ENCODE measurements at regions not wholly inside any gene's neighbourhood (a gene's known extent, or its start where the extent isn't known, plus 50 kb on each side); places are given as distances from the start of the nearest gene placed in this dataset.
"Not testable (repeated sequence)": the region's sequence is repeated elsewhere in the genome, so short reads cannot be mapped to it uniquely, and the experiment has no call there.

DNA sequence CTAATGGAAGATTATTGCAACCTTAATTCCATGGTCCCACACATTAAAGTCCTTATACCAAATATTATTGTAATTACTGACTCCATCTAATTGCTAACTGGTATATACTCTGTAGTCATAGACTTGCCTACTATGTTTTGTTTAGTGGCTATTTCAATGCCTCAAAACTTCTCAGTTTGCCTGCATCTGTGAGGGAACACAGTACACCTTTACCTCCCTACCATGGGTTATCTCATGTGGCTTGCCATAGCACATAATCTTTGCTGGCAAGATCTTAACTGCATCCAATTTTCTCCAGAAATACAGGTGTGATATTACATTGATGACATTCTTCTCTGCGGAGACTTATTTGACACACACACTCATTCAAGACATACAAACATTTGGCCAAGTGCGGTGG is 107.1 kb upstream of the ZNF184 start:
- in situ Hi-C loops (cut with HindIII; ENCODE audit: low sequenced_read_pairs): no loop called here
- no peak for DNase-seq (ENCODE audit: low spot score)

DNA sequence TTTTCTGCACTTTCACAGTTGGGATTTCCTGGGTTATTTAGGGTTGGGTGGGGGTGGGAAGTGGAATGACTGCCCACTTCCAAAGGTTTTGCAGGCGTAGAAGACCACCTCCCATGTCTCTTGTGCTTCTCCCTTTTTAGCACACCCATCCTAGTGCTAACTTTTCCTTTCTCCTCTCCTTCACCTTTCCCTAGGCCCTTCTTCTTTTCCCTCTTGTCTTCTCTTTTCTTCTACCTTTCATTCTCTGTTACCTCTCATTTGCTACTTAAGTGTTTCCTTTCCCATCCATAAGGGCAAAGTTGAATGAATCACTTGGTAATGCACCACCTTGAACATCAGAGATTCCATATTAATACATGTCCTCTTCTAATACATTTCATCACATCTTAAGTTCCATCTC is 105.0 kb upstream of the ZNF184 start:
- DNase-seq (ENCODE audit: low spot score): no peak
- in situ Hi-C loops (cut with HindIII; ENCODE audit: low sequenced_read_pairs): no loop called here

DNA sequence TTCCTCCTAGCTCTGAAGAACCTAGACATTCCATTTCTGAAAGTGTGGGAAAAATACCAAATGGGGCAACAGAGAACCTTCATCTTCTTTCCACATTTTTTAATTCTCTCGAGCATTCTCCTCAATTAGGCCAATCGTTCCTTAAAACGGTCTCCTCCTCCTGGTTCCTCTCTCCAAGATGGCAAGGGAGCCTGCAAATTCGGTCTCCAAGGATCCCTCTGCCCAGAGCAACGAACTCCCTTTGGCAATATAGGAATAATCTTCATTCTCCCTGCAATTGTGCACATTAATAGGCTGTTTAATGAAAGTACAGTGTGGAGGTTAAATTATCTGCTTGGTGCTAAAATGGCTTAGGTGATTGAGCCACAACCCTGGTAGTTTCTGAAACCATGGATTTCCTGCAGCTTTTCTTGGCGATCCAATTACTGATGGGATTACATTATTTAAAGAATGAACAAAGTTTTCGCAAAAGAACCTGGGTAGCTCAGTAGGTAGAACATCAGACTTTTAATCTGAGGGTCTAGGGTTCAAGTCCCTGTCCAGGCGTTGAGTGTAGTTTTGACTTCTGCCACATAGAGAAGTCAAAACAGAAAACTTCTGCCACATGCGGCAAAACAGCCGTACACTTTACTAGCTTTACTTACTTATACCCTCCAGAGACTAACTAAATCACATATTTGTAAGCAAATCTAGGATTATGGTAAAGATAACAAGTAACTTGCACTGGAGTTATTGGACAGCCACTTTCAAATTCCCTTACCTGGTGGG is 102.9 kb upstream of the ZNF184 start:
- peak; percentile 4 for DNase-seq (ENCODE audit: low spot score)
- in situ Hi-C loops (cut with HindIII; ENCODE audit: low sequenced_read_pairs): no loop called here

DNA sequence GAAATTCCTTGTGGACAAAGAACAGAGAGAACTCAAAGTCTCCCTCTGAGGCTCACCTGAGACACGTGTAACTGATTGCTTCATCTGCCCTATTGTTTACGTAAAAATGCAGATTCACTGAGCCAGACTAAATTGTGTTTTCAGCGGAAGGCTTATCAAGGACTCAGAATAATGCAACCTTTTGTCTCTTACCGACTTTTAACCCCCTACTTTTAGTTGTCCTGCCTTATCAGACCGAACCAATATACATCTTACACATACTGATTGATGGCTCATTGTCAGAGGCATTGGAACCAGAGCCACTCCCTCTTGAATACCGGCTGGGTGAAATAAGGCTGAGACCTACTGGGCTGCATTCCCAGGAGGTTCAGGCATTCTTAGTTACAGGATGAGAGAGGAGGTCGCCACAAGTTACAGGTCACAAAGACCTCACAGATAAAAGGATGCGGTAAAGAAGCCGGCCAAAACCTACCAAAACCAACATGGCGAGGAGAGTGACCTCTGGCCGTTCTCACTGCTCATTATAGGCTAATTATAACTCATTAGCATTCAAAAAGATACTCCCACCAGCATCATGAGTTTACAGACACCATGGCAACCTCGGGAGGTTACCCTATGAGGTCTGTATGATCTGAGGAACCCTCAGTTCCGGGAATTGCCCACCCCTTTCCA is 95.5 kb upstream of the ZNF184 start:
- in situ Hi-C loops (cut with HindIII; ENCODE audit: low sequenced_read_pairs): no loop called here
- DNase-seq (ENCODE audit: low spot score): no peak

DNA sequence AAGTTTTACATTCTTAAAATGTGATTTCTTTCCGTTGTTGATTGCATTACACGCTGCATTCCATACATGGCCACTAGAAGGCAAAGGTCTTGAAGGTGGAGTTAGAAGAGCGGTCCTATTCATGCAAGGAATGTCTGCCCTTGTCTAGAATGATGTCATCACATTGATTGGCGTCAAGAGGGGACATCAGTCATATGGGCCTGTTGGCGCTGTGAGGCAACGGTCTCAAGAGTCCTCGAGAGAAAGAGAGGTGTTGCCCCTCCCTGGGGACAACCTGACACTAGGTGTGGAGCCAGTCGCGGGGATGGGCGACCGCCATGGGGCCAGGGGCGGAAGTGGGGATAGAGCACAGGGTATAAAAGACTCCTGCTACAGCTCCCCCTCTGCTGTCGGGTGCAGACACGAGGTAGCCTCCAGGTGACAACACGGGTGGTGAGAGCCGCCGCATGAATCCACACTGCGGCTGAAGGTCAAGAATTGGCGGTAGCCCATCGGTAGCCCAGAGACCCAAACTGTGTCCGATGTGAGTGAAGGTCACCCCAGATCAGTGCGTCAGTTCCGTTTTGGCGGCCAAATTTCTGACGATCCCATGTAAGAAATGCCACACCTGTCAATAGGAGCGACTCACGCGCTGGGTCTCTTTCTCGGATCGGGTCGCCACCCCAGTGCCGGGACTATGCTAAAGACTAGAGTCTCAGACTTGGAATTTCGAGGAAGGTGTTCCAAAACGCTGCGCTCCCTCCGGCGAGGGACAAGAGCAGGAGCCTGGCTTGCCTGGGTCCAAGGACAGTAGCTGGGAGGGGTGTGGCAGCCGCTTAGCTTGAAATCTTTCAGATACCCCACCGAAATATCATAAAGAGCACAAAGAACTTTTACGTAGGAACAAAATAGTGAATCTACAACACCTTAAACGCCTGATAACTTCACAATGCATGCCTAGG is 93.2 kb upstream of the ZNF184 start:
- DNase-seq (ENCODE audit: low spot score): no peak
- in situ Hi-C loops (cut with HindIII; ENCODE audit: low sequenced_read_pairs): no loop called here

DNA sequence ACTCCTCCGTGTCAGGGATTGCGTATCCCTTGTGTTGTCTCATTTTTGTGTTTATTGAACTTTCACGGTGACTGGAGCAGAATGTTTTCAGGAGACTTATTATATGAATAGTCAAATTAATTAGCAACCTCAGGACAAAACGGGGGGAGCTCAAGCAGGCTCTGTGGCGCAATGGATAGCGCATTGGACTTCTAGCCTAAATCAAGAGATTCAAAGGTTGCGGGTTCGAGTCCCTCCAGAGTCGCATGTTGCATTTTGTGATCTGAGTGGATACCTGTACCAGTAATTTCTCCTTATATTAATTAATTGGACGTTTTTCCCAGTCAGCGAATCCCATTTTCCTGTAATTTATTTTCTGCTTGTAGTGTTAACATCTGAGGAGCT is 89.1 kb upstream of the ZNF184 start:
- DNase-seq (ENCODE audit: low spot score): no peak
- in situ Hi-C loops (cut with HindIII; ENCODE audit: low sequenced_read_pairs): no loop called here

DNA sequence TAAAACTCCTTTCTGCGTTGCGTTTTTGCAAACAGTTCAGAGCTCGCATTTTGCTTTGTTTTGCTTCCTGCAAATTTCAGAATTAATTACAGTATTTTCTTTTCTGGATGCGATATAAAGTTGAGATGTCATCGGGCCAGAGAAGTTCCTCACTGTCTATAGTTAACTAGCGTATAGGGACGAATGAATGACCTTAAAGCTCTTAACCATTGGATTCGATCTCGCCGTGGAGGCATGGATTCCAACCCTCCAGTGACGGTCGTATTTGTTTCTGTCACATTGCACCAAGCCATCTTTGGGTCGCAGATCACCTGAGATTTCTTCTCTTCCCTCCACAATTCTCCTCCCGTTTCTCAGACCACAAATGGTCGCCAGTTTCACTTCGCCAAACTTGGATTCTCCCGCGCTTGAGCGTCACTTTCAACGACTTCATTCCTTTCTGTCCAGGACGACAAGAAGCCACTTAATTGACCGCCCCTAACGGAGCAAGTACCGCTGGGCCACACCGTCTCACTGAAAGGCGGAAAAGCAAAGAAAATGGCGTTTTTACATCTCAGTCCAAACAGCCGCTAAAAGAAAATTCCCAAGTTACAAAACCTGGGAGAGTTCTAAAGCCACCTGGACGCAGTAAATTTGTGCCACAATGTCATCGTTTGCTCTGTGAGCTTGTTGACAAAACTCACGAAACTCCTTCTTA is 85.3 kb upstream of the ZNF184 start:
- in situ Hi-C loops (cut with HindIII; ENCODE audit: low sequenced_read_pairs): no loop called here
- DNase-seq (ENCODE audit: low spot score): no peak

DNA sequence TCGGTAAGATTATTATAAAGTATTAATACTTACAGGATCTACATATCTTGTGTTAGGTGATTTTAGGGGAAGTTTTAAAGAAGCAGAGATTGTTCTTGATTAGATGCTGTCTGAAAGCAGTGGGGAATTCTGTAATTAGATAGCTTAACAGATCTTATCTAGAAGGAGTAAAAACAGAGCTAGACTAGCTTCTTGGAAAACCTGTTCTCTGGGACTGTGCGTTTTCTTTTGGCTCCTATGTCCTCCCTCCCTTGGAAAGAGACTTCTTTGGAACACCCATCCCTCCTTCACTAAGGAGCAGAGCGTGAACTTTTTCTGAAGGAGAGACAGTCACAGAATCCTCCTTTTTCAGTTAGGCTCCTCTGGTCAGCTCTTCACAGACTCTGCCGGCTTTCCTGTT is 83.5 kb upstream of the ZNF184 start:
- no peak for DNase-seq (ENCODE audit: low spot score)
- in situ Hi-C loops (cut with HindIII; ENCODE audit: low sequenced_read_pairs): no loop called here

DNA sequence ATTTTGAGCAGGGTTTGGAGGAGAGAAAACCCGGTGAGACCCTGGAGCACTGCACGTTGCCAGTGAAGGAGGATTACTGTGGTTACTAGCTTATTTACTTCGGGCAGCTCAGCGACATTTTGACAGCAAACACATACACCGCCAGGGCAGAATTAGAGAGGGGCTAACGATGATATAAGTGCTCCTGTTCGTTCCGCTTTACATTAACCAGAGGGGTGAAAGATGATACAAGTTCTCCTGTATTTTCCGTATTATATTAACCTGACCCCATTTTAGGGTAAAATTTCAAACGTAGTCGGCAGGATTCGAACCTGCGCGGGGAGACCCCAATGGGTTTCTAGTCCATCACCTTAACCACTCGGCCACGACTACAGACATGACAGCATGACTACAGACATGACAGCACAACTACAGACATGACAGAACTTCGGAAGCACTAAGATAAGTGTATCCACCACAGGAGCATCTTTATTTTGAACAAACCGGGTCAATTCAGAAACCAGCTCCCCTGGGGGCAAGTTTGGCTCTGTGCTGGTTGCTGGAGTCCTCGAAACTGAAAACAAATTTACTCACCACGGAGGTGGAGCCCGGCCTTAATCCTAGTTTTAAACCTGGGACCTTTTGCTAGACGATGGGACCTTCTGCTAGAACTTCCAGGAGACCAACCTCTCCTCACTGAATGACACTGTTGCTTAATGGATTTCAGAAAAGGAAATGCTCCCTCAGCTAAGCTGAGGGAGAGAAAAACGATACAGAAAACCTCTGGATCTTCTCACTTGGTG is 80.4 kb upstream of the ZNF184 start:
- peak; percentile 41 for DNase-seq (ENCODE audit: low spot score)
- in situ Hi-C loops (cut with HindIII; ENCODE audit: low sequenced_read_pairs): no loop called here

DNA sequence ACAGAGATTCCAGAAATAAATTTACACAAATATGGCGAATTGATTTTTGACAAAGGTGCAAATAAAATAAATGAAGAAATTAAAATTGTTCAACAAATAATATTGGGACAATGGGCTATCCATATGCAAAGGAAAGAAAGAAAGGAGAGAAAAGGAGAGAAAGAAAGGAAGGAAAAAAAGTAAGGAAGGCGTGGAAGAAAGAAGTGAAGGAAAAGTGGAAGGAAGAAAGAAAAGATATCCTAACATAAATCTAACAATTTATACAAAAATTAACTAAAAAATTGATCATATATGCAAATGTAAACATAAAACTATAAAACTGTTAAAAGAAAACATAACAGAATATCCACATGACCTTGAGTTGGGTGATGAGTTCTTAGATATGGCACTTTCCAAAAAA is 78.7 kb upstream of the ZNF184 start:
- no peak for DNase-seq (ENCODE audit: low spot score)
- in situ Hi-C loops (cut with HindIII; ENCODE audit: low sequenced_read_pairs): no loop called here

DNA sequence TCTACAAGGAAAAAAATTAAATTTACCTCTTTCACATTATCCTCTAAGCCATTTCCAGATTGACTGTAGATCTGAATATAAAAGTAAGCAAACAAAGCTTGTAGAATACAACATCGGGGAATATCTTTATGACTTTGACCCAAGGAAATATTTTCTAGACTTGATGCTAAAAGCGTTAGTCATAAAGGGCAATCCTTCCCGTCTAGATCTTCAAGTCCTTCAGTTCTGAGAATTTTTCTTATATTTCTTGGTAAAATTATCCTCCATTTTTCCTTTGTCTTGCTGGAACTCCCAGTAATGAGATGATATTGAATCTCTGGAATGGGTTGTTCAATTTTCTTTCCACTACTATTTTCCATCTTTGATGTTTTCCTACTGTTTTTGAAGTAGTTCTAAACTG is 77.8 kb upstream of the ZNF184 start:
- in situ Hi-C loops (cut with HindIII; ENCODE audit: low sequenced_read_pairs): no loop called here
- DNase-seq (ENCODE audit: low spot score): no peak

DNA sequence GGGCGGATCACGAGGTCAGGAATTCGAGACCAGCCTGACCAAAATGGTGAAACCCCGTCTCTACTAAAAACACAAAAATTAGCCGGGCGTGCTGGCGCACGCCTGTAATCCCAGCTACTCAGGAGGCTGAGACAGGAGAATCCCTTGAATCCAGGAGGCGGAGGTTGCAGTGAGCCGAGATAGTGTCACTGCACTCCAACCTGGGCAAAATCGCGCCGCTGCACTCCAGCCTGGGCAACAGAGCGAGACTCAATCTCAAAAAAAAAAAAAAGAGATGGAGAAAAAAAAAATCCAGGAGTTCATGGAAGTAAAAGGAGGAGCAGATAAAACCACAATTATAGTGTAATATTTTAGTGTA is 76.3 kb upstream of the ZNF184 start:
- in situ Hi-C loops (cut with HindIII; ENCODE audit: low sequenced_read_pairs); DNase-seq (ENCODE audit: low spot score): not testable (repeated sequence)

DNA sequence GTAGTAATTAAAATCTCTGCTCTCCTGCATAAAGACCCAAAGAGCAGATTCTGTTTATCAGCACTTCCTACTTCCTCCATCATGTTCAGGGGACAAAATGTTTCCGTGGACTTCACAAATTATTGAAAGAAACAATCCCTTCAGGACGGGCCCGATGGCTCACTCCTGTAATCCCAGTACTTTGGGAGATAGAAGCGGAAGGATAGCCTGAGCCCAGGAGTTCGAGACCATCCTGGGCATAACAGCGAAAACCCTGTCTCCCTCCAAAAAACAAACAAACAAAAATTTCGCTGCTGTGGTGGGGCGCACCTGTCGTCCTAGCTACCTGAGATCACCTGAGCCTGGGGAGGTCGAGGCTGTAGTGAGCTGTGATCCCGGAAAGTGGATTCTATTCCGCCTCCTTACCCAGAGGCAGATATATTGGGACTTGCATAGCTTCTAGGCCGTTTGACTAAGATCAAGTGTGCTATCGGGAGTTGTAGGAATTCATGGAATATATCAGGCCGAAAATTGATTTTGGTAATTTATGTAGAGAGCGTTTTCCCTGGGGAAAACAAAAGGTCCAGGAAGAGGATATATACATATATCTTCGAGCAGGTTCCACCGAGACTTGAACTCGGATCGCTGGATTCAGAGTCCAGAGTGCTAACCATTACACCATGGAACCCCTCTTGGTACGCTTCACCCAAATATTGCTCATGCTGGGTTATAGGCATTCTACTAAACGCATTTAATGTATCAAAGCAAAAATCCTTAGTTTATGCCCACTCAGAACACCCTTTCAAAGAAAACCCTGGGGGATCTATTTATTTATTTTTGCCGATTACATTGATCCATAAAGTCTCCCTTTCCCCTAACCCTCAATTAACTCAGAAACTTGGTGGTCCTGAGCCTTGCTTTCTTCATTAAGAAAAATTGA is 74.5 kb upstream of the ZNF184 start:
- peak; percentile 32 for DNase-seq (ENCODE audit: low spot score)
- in situ Hi-C loops (cut with HindIII; ENCODE audit: low sequenced_read_pairs): no loop called here

DNA sequence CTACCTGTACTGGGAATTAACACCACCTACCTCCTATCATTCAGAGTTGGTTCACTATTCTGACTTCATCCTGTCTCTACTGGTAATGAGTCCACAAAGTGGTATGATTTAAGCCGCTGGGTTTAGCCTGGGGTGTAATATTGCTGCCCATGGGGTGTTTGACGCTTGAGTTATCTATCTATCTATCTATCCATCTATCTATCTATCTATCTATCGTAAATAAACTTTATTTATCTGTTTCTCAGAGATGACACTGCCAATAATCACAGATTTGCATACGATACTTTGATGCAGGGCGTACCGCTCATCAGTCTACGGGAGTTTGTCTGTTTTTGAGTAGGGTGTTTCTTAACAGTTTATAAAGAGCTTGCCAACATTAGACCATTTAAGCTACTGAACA is 73.6 kb upstream of the ZNF184 start:
- in situ Hi-C loops (cut with HindIII; ENCODE audit: low sequenced_read_pairs): no loop called here

DNA sequence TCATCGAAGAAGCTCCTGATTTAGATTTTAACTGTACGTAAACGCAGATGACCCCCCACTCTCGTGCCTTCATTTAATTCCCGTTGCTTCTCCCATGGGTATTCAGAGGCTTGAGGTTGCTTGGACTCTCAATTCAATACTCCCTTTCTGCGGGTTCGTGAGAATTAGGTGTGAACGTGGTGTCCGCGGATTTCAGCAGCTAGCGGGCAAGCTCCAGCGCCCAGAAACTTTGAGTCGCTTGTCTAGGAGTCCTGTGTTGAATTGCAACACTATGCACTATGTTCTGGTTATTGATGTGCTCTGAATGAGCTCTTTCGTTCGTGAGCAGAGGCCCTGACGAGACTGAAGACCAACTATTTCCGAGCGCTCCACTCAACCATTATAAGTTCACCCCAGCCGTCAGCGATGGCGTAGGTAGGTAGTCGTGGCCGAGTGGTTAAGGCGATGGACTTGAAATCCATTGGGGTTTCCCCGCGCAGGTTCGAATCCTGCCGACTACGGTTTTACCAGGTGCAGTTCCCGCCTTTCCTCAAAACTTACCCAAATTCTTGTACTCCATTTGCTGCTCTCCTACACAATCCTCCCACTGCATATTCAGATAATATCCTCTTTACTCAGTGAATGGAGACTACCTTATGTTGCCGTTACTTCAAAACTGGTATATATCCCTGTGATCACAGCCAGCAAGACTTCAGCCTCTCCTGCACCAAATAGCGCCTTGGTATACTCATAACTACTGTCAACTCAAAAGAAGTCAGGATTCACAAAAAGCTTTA is 72.6 kb upstream of the ZNF184 start:
- in situ Hi-C loops (cut with HindIII; ENCODE audit: low sequenced_read_pairs): no loop called here
- peak; percentile 38 for DNase-seq (ENCODE audit: low spot score)

More for the DNA sequence above, 73.6 kb upstream of the ZNF184 start:
- DNase-seq (ENCODE audit: low spot score): no peak

DNA sequence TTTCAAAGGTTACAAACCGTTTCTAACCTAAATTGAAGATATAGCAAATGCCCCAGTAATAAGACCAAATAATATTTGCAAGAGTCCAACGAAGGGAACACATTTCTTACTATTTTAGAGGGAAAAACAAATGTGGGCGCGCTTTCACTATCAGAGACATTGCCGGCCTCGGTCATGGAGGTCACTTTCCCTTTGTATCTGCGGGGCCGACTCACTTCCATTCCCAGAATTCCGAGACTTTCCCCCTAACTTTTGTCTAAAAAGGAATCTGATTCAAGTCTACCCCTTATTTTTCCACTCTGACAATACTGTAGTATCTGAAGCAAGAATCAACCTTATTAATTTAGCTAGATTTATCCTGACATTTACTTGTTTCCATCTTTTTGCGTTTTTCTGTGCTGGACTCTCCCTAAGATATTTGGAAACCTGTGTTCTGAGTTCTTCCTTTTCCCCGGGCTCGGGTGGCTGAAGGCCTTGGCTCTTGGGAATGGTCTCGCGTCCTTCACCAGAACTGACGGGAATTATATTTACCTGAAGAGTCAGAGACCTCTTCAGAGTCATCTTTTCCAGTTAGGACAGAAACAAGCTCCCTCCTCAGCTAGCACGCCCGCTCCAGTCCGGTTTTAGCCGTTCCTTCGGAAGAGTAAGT is 71.8 kb upstream of the ZNF184 start:
- in situ Hi-C loops (cut with HindIII; ENCODE audit: low sequenced_read_pairs): no loop called here
- no peak for DNase-seq (ENCODE audit: low spot score)

DNA sequence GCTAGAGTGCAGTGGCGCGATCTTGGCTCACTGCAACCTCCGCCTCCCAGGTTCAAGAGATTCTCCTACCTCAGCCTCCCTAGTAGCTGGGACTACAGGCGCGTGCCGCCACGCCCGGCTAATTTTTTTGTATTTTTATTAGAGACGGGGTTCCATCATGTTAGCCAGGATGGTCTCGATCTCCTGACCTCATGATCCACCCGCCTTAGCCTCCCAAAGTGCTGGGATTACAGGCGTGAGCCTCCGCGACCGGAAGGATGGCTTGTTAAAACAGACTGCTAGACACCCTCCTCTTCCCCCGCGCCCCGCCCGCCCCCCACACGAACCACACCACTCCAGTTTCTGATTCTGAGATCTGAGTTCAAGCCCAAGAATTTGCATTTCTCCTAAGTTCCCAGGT is 71.2 kb upstream of the ZNF184 start:
- DNase-seq (ENCODE audit: low spot score); in situ Hi-C loops (cut with HindIII; ENCODE audit: low sequenced_read_pairs): not testable (repeated sequence)

All from G401 (cell line).